HG03045 (cell line): ENCODE measurements at regions not wholly inside any gene's neighbourhood (a gene's known extent, or its start where the extent isn't known, plus 50 kb on each side); places are given as distances from the start of the nearest gene placed in this dataset.

Source experiments
- ATAC-seq: cut with Tn5 transposase; IDR thresholded peaks from one replicate; pipeline ENCODE4 v1.9.1; 2021; ENCODE audit warnings: mild to moderate bottlenecking, moderate library complexity; ENCODE audit not compliant: unreplicated experiment

GRCh38 chr13:108006619-108007018, 208.7 kb downstream of the LIG4 start:
- ATAC-seq, result no peak

GRCh38 chr13:108005231-108005630, 210.1 kb downstream of the LIG4 start:
- ATAC-seq, result no peak

GRCh38 chr13:108003626-108004025, 211.7 kb downstream of the LIG4 start:
- ATAC-seq, result no peak

- ATAC-seq, result no peak
Observed at GRCh38 chr13:108000998-108001397, 214.3 kb downstream of the LIG4 start.

GRCh38 chr13:107999751-108000150, 215.6 kb downstream of the LIG4 start:
- ATAC-seq, result no peak

- no peak for ATAC-seq
Observed at GRCh38 chr13:107994137-107994536, 221.2 kb downstream of the LIG4 start.

- ATAC-seq, result no peak
Observed at GRCh38 chr13:107993239-107993949, 221.9 kb downstream of the LIG4 start.

GRCh38 chr13:107992542-107992941, 222.8 kb downstream of the LIG4 start:
- ATAC-seq, result no peak

- no peak for ATAC-seq
Observed at GRCh38 chr13:107977071-107977574, 238.2 kb downstream of the LIG4 start.

GRCh38 chr13:107976628-107977027, 238.7 kb downstream of the LIG4 start:
- no peak for ATAC-seq

GRCh38 chr13:107974409-107974808, 240.9 kb downstream of the LIG4 start:
- ATAC-seq, result no peak

GRCh38 chr13:107969546-107969945, 245.8 kb downstream of the LIG4 start:
- ATAC-seq, result no peak

GRCh38 chr13:107968470-107968869, 246.9 kb downstream of the LIG4 start:
- ATAC-seq, result no peak

- ATAC-seq, result no peak
Observed at GRCh38 chr13:107964395-107964794, 250.9 kb downstream of the LIG4 start.

GRCh38 chr13:107961849-107962608, 253.3 kb downstream of the LIG4 start:
- ATAC-seq, result no peak

- no peak for ATAC-seq
Observed at GRCh38 chr13:107960301-107960700, 255.0 kb downstream of the LIG4 start.

- ATAC-seq, result no peak
Observed at GRCh38 chr13:107956889-107957288, 258.4 kb downstream of the LIG4 start.

GRCh38 chr13:107942030-107942617, 273.2 kb downstream of the LIG4 start:
- no peak for ATAC-seq

GRCh38 chr13:107941345-107942029, 273.8 kb downstream of the LIG4 start:
- no peak for ATAC-seq

GRCh38 chr13:107937848-107938247, 277.5 kb downstream of the LIG4 start:
- ATAC-seq, result no peak

GRCh38 chr13:107931056-107931455, 284.3 kb downstream of the LIG4 start:
- no peak for ATAC-seq
